SK-N-SH (cell line): ENCODE measurements at regions not wholly inside any gene's neighbourhood (a gene's known extent, or its start where the extent isn't known, plus 50 kb on each side); places are given as distances from the start of the nearest gene placed in this dataset.

Experiments
- CTCF ChIP-seq: fragments of 200-600 bp; sonication (generic); IDR thresholded peaks from 2 replicates; pipeline ENCODE4 v1.6.1; 2017; ENCODE audit warnings: antibody characterized with exemption, mild to moderate bottlenecking, moderate library complexity
- EP300 ChIP-seq, 2 experiments: IDR thresholded peaks; 2 replicates each; pipeline versions ENCODE4 v1.4.0 to v1.6.1; 2012; ENCODE audit warnings: borderline replicate concordance in 1 of 2, low read depth in 1 of 2, low read length in 1 of 2
- EZH2phosphoT487 ChIP-seq: fragments of 200-600 bp; sonication (generic); IDR thresholded peaks from 2 replicates; pipeline ENCODE4 v1.6.1; 2017; ENCODE audit warnings: low read depth, mixed run types, mild to moderate bottlenecking, antibody characterized with exemption, moderate library complexity, borderline replicate concordance
- MAX ChIP-seq: IDR thresholded peaks from 2 replicates; pipeline ENCODE4 v1.4.0; 2012; ENCODE audit warnings: low read depth
- NRF1 ChIP-seq: IDR thresholded peaks from 2 replicates; pipeline ENCODE4 v1.6.1; 2012; ENCODE audit warnings: low read depth, mild to moderate bottlenecking, low read length
- PBX3 ChIP-seq: IDR thresholded peaks from 2 replicates; pipeline ENCODE4; 2012
- RAD21 ChIP-seq: IDR thresholded peaks from 2 replicates; pipeline ENCODE4 v1.6.1; 2012; ENCODE audit warnings: mild to moderate bottlenecking, low read length
- RFX5 ChIP-seq: IDR thresholded peaks from 2 replicates; pipeline ENCODE4 v1.6.1; 2012; ENCODE audit warnings: mild to moderate bottlenecking, improper control_type of control experiment, low read length
- SIN3A ChIP-seq: IDR thresholded peaks from 2 replicates; pipeline ENCODE4 v1.6.1; 2012; ENCODE audit warnings: low read depth, mild to moderate bottlenecking, low read length, moderate library complexity, borderline replicate concordance
- USF2 ChIP-seq: fragments of 150-350 bp; IDR thresholded peaks from 2 replicates; pipeline ENCODE4 v1.6.1; 2017; ENCODE audit warnings: antibody characterized with exemption, low read length, low read depth, borderline replicate concordance
- YY1 ChIP-seq: IDR thresholded peaks from 2 replicates; pipeline ENCODE4 v1.4.0; 2012; ENCODE audit warnings: low read depth, mild to moderate bottlenecking
- ZBTB33 ChIP-seq: IDR thresholded peaks from 2 replicates; pipeline ENCODE4 v1.4.0; 2012; ENCODE audit warnings: low read depth, borderline replicate concordance

GRCh38 chr5:9920697-9921096, 290.5 kb upstream of the TAS2R1 start:
- no peak for TF ChIP-seq CTCF
- no peak for TF ChIP-seq EP300 (IDR thresholded peaks at IDR 0.05; ENCODE audit: borderline replicate concordance in 1 of 2, low read depth in 1 of 2, low read length in 1 of 2)
- no peak for TF ChIP-seq ZBTB33
- no peak for TF ChIP-seq SIN3A
- no peak for TF ChIP-seq PBX3
- TF ChIP-seq MAX = no peak
- no peak for TF ChIP-seq NRF1
- no peak for TF ChIP-seq EZH2phosphoT487
- no peak for TF ChIP-seq RAD21
- TF ChIP-seq YY1 = no peak
- no peak for TF ChIP-seq USF2
- no peak for TF ChIP-seq RFX5
